ENCODE measurements at regions not wholly inside any gene's neighbourhood (a gene's known extent, or its start where the extent isn't known, plus 50 kb on each side); places are given as distances from the start of the nearest gene placed in this dataset.

DNA sequence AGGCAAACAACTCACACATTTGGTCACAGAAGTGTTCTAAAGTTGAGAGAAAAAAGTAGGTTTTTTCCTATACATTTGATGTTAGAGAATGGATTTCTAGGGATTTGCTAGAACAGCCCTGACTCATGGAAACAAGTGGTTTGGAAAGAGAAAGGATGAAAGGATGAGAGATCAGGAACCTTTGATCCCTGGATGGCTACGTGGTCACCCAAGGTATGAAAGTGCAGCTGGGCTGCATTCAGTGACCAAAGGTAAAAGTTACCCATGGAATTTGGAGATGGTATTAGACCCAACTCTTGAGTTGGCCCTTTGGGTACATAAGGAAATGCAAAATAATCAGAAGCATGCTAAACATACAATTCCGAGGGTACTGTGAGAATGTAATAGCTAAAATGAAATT lies 61.3 kb upstream of the SPIN1 start:
- DNase-seq (ENCODE audit: low spot score): no peak

DNA sequence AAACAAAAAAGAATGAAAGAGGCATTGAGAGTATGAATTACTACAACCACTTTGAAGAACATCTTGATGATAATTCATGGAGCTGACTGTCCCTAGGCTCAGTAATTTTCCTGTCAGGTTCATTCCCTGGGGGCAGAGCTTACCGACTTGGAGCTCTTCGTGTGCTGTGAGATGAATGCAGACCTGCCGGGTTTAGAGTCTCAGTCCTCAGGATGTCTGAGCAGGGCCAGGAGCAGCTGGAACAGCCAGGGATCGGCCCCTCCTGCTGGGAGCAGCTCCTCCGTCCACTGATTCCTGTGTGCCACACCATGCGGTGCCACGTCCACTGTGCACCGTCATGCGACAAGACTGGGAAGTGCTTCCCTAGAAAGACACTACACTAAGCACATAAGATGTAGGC lies 62.2 kb upstream of the SPIN1 start:
- DNase-seq (ENCODE audit: low spot score): no peak

DNA sequence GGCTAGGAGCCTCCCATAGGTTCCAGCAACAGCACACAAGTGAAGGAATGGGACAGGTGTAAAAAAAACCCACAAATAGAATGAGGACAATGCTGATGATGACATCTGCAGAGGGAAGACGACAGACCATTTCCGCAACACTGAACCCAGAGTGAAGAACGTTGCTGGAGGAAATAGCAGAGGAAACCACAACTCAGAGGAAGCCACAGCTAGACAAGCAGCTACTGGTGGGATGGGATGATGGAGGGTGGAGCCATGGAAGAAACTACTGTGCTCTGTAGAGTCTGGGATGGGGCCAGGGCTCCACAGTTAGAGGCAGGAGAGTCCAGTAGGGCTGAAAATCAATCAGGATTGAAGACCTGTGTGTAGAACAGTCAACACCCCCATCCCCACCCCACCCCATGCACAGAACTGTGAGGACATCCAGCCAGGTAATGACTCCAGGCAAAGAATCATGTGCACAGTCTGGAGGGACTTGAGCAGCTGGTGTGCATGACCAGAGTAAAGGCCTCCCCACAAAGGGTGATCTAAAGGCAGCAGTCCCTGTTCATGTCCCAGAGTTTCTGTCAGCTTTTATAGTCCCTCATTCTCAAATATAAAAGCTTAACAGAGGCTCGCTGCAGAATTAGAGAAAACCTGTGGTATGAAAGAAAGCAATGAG lies 65.2 kb upstream of the SPIN1 start:
- DNase-seq (ENCODE audit: low spot score): peak; percentile 72

DNA sequence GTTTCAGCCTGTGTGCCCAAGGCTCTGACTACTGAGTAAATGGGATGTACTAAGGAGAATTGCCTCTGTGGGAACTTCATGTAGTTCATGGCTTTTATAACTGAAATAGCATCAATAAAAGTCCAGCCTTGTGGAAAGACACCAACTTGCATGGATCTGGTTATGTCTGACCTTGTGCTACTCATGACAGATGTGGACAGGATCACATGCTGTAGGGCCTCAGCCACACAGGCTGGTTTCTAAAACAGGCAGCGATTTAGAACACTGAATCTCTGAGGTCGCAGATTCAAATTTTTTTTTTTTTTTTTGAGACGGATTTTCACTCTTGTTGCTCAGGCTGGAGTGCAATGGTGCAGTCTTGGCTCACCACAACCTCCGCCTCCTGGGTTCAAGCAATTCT lies 66.5 kb upstream of the SPIN1 start:
- DNase-seq (ENCODE audit: low spot score): no peak

DNA sequence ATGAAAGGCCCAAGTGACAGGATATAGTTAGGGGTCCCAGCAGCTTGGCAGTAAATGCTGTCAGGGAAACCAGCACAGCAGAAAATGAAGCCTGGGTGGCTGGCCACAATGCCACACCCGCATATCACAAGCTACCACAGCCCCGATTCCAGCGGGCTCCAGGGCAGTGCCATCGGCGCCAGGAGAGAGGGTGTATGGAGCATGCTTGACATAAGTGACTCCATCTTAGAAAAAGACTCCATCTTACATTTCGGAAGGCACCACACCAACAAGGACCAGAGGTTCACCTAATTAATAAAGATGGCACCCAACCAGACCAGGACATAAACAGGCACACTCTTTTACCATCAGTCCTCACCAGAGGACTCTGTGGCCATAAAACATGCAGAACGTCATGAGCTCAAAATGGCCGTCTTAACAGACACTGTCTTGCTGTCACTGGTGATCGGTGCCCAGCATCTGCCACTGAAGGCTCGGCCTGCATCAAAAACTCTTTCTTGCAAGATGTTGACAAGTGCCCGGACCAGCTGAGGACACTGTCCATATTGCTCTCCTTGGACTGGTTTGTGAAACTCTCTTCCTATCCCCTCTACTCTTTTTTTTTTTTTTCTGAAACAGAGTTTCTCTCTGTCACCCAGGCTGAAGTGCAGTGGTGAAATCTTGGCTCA lies 67.4 kb upstream of the SPIN1 start:
- DNase-seq (ENCODE audit: low spot score): no peak

DNA sequence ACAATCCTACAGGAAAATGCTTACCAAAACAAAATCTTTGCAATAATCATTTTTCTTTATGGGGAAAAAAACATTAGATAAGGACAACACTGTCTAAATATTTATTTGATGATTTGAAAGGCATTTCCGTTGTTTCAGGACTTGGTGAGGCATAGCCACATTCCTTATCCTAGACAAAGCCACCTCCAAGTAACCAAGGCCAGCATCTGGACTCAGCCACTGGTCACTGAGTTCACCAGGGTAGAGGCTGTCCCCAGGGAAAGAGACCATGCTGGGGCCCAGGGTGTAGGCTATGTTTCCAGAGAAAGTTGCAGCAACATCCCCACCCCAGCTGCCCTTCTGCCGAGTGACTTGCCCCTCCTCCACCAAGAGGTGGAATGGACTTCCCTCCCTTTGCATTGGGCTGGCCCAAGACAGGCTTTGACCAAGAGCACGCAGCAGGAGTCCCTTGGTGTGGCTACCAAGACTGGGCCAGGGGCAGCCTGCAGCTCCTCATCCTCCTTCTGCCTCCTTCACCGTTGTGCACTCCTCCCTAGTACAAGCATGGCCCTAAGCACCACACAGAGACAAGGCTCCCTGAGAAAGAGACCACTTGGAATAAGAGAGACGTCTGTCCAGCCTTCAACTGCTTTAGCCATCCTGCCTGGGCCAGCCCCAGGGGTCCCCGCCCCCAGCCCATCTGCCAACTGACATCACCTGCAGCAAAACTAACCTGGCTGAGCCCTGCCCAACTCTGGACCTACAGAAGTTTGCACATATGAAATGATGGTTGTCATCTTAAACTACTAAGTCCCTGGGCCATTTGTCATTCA lies 68.1 kb upstream of the SPIN1 start:
- no peak for DNase-seq (ENCODE audit: low spot score)

DNA sequence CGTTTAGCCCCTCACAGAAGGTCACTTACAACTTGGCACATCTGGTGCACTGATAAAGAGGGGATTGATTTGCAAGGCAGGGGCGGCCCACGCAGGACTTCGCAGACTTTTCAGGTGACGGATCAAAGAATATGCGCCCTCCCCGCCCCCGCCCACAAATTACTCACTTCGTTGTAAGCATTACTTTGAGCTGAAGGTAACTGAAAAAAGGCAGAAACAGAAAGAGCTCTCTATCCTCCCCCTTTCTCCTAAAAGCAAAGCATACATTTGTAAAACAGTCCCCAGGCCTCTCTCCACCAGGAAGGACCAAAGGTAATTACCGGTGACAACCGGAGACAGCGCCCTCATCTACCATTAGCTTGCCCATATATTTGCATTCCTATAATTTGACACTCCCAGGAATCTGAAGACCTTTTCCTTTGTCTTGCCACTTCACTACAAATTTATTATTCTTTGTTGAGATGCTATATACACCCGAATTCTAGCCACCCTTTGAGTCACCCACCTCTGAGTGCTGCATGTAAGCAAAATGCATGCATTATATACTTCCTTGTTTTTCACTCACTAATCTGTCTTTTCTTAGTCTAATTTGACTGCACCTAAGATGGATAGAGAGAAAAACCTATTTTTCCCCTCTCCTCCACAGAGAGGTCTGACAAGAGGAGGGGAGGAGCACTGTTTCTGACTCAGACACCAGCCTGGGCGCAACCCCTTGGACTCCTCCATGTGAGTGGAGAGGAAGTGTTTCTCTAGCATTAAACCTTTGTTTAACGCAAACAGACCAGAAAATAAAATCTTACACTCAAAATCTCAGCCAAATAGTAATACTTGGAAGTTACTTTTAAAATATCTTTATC lies 74.7 kb upstream of the SPIN1 start:
- DNase-seq (ENCODE audit: low spot score): no peak

DNA sequence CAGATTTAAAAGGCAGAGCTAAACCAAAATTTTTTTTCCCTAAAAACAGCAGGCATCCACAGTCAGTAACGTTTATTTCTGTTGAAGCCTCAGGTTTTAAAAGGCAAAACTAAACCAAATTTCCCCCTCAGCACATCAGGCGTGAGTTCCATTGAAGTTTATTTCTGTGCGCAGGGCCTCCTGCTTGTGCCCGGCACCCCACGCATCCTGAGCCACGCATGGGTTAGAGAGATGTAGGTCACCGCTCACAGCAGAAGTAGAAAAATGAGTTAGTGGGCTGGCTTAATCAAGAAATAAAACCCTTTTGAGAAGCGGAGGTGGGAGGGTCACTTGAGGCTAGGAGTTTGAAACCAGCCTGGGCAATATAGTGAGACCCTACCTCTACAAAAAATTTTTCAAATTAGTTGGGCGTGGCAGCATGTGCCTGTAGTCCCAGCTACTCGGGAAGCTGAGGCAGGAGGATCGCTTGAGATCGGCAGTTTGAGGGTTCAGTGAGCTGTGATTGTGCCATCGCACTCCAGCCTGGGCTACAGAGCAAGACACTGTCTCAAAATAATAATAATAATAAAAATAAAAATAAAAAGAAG lies 75.6 kb upstream of the SPIN1 start:
- DNase-seq (ENCODE audit: low spot score): no peak

DNA sequence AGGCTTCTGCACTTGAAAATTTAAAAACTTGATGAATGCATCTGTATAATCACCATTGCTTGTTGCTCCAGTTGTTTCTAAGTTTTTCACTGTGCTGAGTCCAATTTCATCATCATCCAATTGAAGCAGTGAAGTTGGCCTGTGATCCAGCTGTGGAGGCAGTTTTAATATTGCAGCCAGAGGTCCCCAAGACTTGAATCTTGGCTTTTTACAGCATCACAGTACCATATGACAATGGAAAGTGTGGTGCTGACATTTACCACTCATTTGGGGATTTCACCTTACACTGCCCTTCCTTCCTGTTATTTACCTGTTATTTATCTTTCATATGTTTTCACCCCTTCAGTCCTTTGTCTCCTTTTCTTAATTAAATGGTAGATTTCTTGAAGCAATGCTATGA lies 76.2 kb upstream of the SPIN1 start:
- no peak for DNase-seq (ENCODE audit: low spot score)

DNA sequence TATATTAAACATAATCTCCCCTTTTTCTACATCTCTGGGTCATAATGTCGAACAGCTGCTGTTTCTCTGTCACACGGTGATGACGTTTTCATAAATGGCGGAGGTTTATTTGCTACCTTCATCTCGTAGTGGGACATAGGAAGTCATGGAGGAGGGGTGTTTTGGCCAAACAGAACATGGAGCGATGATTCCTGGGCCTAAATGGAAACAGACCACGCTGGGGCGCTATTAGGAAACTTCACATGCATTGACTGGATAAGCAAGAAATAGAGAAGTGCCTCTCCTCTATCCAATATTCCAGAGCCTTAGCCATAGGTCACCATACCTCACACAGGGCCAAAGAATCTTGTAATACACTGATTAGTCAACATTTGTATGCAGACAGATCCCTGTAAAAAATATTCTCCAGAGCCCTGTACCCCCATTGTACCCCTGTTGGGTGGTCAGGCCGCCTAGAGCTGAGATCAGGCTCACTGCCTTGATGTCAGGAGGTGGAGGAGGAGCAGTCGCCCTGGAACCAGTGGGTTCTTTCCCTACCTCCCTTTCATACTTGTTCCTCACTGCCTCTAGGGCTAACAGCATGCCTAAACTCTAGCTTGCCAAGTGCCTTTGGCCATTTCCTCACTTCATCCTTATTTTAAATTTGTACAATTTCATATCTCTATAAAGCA lies 77.8 kb upstream of the SPIN1 start:
- DNase-seq (ENCODE audit: low spot score): no peak

DNA sequence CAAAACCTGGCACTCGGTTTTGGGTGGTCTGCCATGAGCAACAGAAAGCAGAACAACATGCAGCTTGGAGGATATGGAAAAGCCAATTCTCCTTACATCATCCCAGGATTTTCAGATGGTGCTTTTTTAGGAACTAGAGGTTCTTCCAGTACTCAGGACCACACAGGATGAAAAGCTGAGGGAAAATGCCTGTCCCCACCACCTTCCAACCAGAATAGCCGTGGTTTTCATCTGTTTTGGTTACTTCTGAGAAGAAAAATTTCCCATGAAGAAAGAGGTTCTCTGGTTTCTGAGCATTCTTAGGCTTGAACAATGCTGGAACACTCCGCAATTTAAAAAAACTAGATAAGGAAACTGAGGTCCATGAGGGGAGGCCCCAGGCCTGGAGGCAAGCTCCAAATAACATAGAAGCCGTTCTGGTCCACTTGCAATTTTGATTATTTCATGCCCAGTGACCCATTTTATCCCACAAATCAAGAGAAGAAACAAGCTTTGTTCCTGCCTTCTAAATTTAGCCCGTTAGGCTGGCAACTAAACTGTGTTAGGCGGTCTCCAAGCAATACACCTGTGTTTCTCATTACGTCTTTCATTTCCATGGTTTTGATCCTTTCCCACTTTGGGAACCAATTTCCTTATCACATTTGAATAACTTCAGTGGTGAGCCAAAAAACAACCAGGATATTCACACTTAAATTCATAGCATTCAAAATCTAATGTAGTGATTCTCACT lies 79.2 kb upstream of the SPIN1 start:
- DNase-seq (ENCODE audit: low spot score): no peak

DNA sequence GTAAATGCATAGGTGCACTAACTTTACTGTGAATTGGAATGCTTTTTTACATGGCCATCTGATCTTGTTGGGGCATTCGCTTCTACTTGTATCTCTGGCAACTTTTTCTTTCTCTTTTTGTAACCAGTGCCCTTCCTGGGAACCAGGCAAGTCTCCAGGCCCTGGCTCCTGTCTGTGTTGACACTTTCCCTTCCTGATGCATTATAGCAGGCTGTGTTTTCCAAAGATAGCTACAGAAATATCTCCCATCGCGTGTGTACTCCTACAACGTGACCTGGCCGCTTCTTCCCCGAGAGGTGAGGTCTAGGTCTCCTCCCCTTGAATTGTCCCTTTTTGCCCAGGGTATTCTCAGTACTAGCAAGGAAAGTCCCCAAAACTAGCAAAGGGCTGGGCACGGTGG lies 81.1 kb upstream of the SPIN1 start:
- DNase-seq (ENCODE audit: low spot score): no peak

DNA sequence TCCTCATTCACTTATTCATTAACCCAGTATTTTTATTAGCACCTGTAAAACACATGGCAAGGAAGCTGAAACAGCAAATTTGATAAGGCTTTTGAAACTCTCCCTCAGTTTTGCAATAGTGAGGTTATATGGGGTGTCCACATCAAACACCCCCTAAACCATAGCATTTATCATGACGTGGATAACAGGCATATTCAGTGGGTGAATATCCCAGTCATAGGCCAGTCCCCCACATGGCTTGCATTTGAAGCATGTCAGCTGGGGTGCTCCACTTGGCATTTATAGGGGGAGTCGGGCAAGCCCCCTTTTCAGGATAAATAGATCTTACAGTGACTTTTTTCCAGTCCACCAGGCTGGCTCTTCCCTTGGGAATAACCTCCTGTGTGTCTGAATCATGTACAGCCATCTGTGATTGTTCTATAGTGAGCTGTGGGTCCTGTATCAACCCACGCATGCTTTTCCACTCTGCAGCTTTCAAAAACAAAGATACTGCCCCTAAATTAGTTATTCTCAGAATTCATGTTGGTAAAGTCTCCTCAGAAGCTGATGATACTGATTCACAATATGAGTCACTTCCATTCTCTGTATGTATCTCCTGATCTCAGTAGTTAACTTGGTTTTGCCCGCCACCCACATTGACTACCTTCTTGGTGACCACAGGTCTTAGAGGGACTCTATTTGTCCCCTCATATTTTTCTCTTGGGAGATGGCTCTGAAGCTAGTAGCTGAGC lies 84.4 kb upstream of the SPIN1 start:
- no peak for DNase-seq (ENCODE audit: low spot score)

DNA sequence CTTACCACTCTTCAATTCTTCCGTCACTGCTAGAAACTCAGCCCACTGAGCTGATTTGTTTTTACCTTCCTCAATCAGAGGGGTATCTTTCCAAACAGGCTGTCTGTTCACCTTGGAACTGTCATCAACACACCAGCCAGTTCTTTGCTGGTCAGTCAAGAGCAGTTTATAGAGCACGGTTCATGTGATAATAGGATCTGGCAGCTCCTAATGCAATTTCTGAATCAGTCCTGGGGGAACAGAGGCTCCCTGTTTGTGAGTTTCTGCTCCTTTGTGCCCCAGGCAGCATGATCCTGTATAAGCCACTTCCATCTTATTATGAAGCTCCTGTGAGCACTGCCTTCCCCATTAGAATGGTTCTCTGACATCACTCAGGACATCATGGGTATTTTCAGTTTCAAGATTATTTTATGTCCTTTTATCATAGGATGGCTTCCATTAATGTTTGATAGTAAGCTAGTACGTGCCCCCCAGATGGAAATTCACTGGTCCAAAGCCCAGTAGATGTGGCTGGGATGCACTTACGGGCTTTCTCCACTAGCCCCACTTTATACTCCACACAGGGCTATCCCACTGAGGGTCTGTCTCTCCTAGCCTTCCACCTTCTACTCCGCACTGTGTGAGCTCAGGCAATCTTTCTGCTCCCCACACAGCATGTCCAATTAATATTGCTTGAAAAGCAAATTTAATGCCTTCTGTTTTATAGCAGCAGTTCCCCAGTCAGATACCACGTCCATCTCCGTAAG lies 85.5 kb upstream of the SPIN1 start:
- DNase-seq (ENCODE audit: low spot score): no peak

DNA sequence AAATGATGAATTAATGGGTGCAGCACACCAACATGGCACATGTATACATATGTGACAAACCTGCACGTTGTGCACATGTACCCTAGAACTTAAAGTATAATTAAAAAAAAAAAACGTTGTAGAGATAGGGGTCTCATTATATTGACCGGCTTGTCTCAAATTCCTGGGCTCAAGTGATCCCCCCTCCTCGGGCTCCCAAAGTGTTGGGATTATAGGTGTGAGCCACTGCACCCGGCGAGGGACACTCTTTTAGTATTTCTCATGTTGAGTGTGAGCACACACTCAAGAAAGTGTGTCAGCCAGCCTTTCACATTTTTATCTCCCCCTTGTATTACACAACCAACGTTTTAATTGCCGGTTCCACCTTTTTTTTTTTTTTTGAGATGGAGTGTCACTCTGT lies 87.7 kb upstream of the SPIN1 start:
- DNase-seq (ENCODE audit: low spot score): no peak

DNA sequence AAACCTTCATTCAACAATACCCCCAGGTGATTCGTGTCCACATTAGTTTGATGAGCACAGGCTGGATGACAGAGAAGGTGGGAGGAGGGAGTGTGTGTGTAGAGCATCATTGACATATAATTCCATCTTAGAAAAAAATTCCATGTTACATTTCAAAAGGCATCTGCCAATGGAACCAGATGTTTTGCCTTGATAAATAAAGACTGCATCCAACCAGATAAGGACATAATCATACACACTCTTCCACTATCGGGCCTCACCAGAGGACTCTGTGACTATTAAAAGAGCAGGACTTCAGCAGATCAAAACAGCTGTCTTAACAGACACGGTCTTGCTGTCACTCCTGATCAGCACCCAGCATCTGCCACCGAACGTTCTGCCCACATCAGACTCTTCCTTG lies 96.4 kb upstream of the SPIN1 start:
- DNase-seq (ENCODE audit: low spot score): no peak

DNA sequence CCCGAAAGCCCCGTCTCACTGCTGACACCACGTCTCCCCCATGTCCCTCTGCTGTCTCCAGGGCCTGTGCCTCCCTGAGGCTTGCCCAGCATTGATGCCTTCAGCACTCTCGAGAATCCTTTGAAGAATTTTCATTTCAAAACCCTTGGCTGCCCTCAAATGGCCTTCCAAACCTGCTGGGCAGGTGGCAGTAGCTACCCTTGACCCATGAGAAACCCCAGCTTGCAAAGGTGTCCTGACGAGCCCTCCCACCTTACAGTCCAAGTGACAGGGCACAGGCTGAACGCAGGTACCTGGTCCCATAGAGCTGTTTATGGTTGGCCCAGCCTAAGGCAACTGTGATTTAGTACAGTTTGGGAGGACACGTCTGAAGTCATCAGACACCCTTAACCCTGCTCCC lies 97.2 kb upstream of the SPIN1 start:
- DNase-seq (ENCODE audit: low spot score): no peak

DNA sequence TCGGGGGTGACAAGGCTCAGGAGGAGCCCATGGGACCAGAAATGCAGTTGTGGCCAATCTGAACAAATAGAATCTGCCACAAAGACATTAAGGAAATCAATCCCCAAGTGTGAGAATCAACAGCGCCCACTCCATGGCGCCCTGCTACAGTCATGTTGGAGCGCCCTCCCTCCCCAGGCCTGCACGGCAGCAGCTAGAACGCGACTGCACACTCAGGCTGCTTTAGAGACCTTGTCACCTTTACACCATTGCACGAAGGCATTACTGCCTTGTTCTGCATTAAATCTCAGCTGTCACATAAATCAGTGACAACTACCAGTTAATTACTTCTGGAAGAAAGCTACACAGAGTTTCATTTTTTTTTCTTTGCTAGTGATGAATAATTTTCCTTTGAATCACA lies 98.7 kb upstream of the SPIN1 start:
- no peak for DNase-seq (ENCODE audit: low spot score)

DNA sequence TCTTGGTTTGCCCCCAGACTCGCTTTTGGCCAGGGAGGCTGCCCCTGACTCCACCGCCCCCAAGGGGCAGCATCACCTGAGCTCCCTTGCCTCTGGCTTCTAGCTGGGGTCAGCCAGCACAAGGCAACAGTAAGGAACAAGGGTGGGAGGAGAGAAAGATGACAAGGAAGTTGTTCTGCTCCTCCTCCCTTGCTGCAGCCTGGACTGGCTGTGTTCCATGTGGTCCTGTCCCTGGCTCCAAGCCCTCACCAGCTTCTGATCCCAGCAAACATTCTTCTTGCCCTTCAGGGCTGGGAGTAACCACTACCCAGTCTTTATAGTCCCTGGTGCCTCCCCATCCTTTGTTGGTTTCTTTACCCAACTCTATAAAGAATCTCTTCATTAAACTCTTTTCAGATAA lies 100.3 kb upstream of the SPIN1 start:
- DNase-seq (ENCODE audit: low spot score): no peak
